HG02571 (cell line): ENCODE measurements at regions not wholly inside any gene's neighbourhood (a gene's known extent, or its start where the extent isn't known, plus 50 kb on each side); places are given as distances from the start of the nearest gene placed in this dataset.

Experiments
- ATAC-seq: cut with Tn5 transposase; IDR thresholded peaks from one replicate; pipeline ENCODE4 v1.9.1; 2021; ENCODE audit warnings: mild to moderate bottlenecking, moderate library complexity; ENCODE audit not compliant: unreplicated experiment

- ATAC-seq = no peak
These were observed 58.5 kb upstream of the EXOC6 start for GRCh38 chr10:92789786-92790185.

GRCh38 chr10:92790440-92790839 is 57.9 kb upstream of the EXOC6 start:
- ATAC-seq = no peak

DNA sequence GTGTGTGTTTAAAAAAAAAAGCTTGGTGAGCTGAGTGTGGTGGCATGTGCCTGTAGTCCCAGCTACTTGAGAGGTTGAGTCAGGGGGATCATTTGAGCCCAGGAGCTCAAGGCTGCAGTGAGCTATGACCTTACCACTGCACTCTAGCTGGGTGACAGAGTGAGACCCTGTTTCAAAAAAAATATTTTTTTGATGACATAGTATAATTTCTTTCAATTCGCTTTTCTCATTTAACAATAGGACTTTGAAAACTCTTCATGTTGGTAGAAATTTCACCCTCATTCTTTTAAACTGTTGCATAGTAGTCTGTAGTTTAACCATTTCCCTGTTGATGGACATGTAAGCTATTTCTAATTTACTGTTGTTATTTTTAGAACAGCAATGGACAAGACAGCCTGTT is 55.7 kb upstream of the EXOC6 start:
- ATAC-seq = no peak
